CD14-positive monocyte (primary cell): ENCODE measurements at regions not wholly inside any gene's neighbourhood (a gene's known extent, or its start where the extent isn't known, plus 50 kb on each side); places are given as distances from the start of the nearest gene placed in this dataset.

ENCODE experiments used
- DNase-seq, 3 donors: peaks; one replicate each; pipeline ENCODE4 v3.0.0-alpha.2; 2011 to 2022
- H2AFZ ChIP-seq: 2 replicates; pipeline ENCODE4 v1.6.0; 2012; ENCODE audit warnings: mild to moderate bottlenecking, low read depth, low read length, inconsistent platforms; ENCODE audit not compliant: insufficient read depth, poor library complexity, severe bottlenecking
- H3K27ac ChIP-seq, 2 donors: 1 replicate in 1 of 2; 2 replicates in 1 of 2; pipeline ENCODE4 v1.5.1; 2012 to 2013; ENCODE audit warnings: low read length in 2 of 2, control low read depth in 1 of 2, inconsistent platforms in 1 of 2, low read depth in 1 of 2, mild to moderate bottlenecking in 1 of 2
- H3K27me3 ChIP-seq, 2 donors: one replicate each; pipeline versions ENCODE4 v1.6.0 to v1.6.1; 2011 to 2013; ENCODE audit warnings: low read length in 2 of 2; ENCODE audit not compliant: control insufficient read depth in 2 of 2, insufficient read depth in 2 of 2
- H3K36me3 ChIP-seq, 2 donors: replicated peaks in 1 of 2; 1 replicate in 1 of 2; 2 replicates in 1 of 2; pipeline versions ENCODE4 v1.5.1 to v1.6.1; 2012 to 2013; ENCODE audit warnings: low read length in 2 of 2, control low read depth in 1 of 2, inconsistent platforms in 1 of 2, mild to moderate bottlenecking in 1 of 2; ENCODE audit not compliant: insufficient read depth in 2 of 2, control insufficient read depth in 1 of 2
- H3K4me1 ChIP-seq, 2 donors: 1 replicate in 1 of 2; 2 replicates in 1 of 2; pipeline versions ENCODE4 v1.5.1 to v1.6.1; 2012 to 2013; ENCODE audit warnings: low read length in 2 of 2, control low read depth in 1 of 2, inconsistent platforms in 1 of 2, mild to moderate bottlenecking in 1 of 2, moderate library complexity in 1 of 2; ENCODE audit not compliant: insufficient read depth in 2 of 2, control insufficient read depth in 1 of 2
- H3K4me2 ChIP-seq: replicated peaks from 2 replicates; pipeline ENCODE3; 2012; ENCODE audit warnings: low read length, moderate library complexity, mild to moderate bottlenecking; ENCODE audit not compliant: poor library complexity, severe bottlenecking; ENCODE audit errors: extremely low read depth
- H3K4me3 ChIP-seq, 3 experiments: fragments of 200-600 bp in 1 of 3; sonication (generic) in 1 of 3; replicated peaks in 1 of 3; 1 replicate in 2 of 3; 2 replicates in 1 of 3; pipeline ENCODE4 v1.5.1; 2011 to 2013; ENCODE audit warnings: low read length in 3 of 3, mild to moderate bottlenecking in 3 of 3, control low read depth in 2 of 3, low read depth in 2 of 3, inconsistent platforms in 1 of 3, moderate library complexity in 1 of 3
- H3K79me2 ChIP-seq: 2 replicates; pipeline ENCODE4 v1.6.0; 2012; ENCODE audit warnings: mild to moderate bottlenecking, control low read depth, inconsistent platforms, low read length, moderate library complexity; ENCODE audit not compliant: insufficient read depth
- H3K9ac ChIP-seq: 2 replicates; pipeline ENCODE4 v1.6.0; 2017; ENCODE audit warnings: low read length, mild to moderate bottlenecking; ENCODE audit not compliant: insufficient read depth, poor library complexity, severe bottlenecking
- H3K9me3 ChIP-seq, 2 donors: replicated peaks in 1 of 2; 1 replicate in 1 of 2; 2 replicates in 1 of 2; pipeline versions ENCODE4 v1.5.1 to v1.6.1; 2012 to 2013; ENCODE audit warnings: low read length in 2 of 2, control low read depth in 1 of 2; ENCODE audit not compliant: control insufficient read depth in 1 of 2, insufficient read depth in 1 of 2
- H4K20me1 ChIP-seq: 2 replicates; pipeline ENCODE4 v1.6.0; 2012; ENCODE audit warnings: mild to moderate bottlenecking, low read length, control low read depth, moderate library complexity; ENCODE audit not compliant: insufficient read depth
- H3K27ac Mint-ChIP-seq, 7 donors: one replicate each; pipeline ENCODE4 v1.8.0; 2020; ENCODE audit warnings: mild to moderate bottlenecking in 7 of 7, mixed read lengths in 7 of 7, moderate library complexity in 6 of 7, inconsistent platforms in 2 of 7
- H3K27me3 Mint-ChIP-seq, 3 donors: one replicate each; pipeline ENCODE4 v1.8.0; 2021 to 2022; ENCODE audit warnings: low read depth in 3 of 3, mild to moderate bottlenecking in 3 of 3, mixed read lengths in 3 of 3, moderate library complexity in 3 of 3, inconsistent platforms in 1 of 3
- H3K36me3 Mint-ChIP-seq, 2 donors: one replicate each; pipeline ENCODE4 v1.8.0; 2020; ENCODE audit warnings: mixed read lengths in 2 of 2, inconsistent platforms in 1 of 2, mild to moderate bottlenecking in 1 of 2
- H3K4me1 Mint-ChIP-seq: one replicate; pipeline ENCODE4 v1.8.0; 2020; ENCODE audit warnings: mild to moderate bottlenecking, mixed read lengths
- H3K4me3 Mint-ChIP-seq, 2 donors: one replicate each; pipeline ENCODE4 v1.8.0; 2020; ENCODE audit warnings: mild to moderate bottlenecking in 2 of 2, mixed read lengths in 2 of 2, moderate library complexity in 1 of 2
- H3K9me3 Mint-ChIP-seq, 7 donors: one replicate each; pipeline ENCODE4 v1.8.0; 2020 to 2022; ENCODE audit warnings: mixed read lengths in 7 of 7, mild to moderate bottlenecking in 6 of 7, moderate library complexity in 6 of 7, inconsistent platforms in 2 of 7
- CTCF ChIP-seq: fragments of 200-600 bp; IDR thresholded peaks from one replicate; pipeline ENCODE4 v1.8.0; 2022; ENCODE audit warnings: antibody characterized with exemption, mild to moderate bottlenecking
- WGBS: methylation state at CpG from one replicate; pipeline ENCODE4 v1.1.5; 2013; ENCODE audit warnings: missing lambda C conversion rate; ENCODE audit not compliant: insufficient coverage; 5-methylcytosine and 5-hydroxymethylcytosine counted together
- intact Hi-C, 2 donors: fragments of 100-400 bp; cut with micrococcal nuclease; formaldehyde crosslinking; loops; one replicate each; pipeline versions ENCODE4 v1.15.0 to v1.15.1; 2023

DNA sequence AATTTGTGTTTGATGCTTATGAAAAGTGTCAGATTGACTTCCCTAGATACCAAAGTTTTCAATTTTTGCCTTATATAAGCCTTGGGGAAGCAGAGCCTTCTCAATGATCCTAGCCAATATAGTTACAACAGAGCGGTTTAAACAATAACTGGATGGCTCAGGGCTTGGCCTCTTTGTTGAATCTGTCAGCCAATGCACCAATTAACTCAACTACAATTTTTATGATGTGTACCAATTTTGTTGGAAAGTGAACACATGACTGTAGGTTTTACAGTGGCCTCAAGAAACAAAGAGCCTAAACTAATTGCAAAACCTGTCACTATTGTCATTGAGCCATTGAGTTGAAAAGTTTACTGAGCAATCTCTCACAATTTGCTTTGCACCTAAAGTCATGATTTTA is 71.6 kb upstream of the RGS18 start:
- Mint-ChIP-seq H3K27me3 (no peaks in the 10 kb centered on the region), H3K4me3 (no peak overlapping the region), H3K4me1 (peaks cover 4% of the 10 kb centered on the region), H3K36me3 (no peaks in the 10 kb centered on the region), H3K27ac (no peak overlapping the region), H3K9me3 (peaks cover 0 to 6% (median 0%) of the 10 kb centered on the region in 7 donors)
- Histone ChIP-seq H3K9ac (no peak overlapping the region), H3K4me3 (no peak overlapping the region), H3K27ac (no peak overlapping the region), H3K27me3 (no peaks in the 10 kb centered on the region), H2AFZ (no peak overlapping the region), H3K9me3 (no peaks in the 10 kb centered on the region), H3K79me2 (no peaks in the 10 kb centered on the region), H3K4me1 (no peaks in the 10 kb centered on the region), H3K36me3 (no peaks in the 10 kb centered on the region), H3K4me2 (no peak overlapping the region), H4K20me1 (no peaks in the 10 kb centered on the region)
- no CpG with 5 or more reads among the region's 1 CpG for WGBS
- intact Hi-C loops, result no loop called here
- no peak for DNase-seq
- TF ChIP-seq CTCF, result no peak

DNA sequence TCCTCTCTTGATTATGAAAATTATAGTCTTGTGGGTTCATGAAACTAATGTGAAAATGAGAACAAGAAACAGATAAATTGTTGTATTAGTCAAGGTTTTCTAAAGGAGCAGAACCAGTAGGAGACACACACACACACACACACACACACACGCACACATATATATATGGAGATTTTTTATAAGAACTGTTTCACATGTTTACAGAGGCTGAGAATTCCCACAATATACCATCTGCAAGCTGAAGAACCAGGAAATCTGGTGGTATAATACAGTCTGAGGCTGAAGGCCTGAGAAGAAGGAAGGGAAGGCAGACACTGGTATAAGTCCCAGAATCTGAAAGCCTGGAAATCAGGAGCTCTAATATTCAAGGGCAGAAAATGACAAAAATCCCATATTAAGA is 70.9 kb upstream of the RGS18 start:
- no peak overlapping the region for H3K4me2 ChIP-seq
- H3K4me1 Mint-ChIP-seq, result peaks cover 4% of the 10 kb centered on the region
- H3K4me3 Mint-ChIP-seq, result no peak overlapping the region
- H3K36me3 ChIP-seq, result no peaks in the 10 kb centered on the region
- WGBS, result no CpG with 5 or more reads among the region's 1 CpG
- TF ChIP-seq CTCF, result no peak
- H3K4me3 ChIP-seq, result no peak overlapping the region
- no peak overlapping the region for H2AFZ ChIP-seq
- DNase-seq, result no peak
- H3K9me3 ChIP-seq, result no peaks in the 10 kb centered on the region
- H3K9me3 Mint-ChIP-seq, result peaks cover 0 to 6% (median 0%) of the 10 kb centered on the region in 7 donors
- H4K20me1 ChIP-seq, result no peaks in the 10 kb centered on the region
- H3K27ac Mint-ChIP-seq, result no peak overlapping the region
- H3K36me3 Mint-ChIP-seq, result no peaks in the 10 kb centered on the region
- H3K27me3 Mint-ChIP-seq, result no peaks in the 10 kb centered on the region
- no peak overlapping the region for H3K27ac ChIP-seq
- H3K27me3 ChIP-seq, result no peaks in the 10 kb centered on the region
- H3K4me1 ChIP-seq, result no peaks in the 10 kb centered on the region
- intact Hi-C loops, result no loop called here
- H3K9ac ChIP-seq, result no peak overlapping the region
- no peaks in the 10 kb centered on the region for H3K79me2 ChIP-seq
